ENCODE measurements at regions not wholly inside any gene's neighbourhood (a gene's known extent, or its start where the extent isn't known, plus 50 kb on each side); places are given as distances from the start of the nearest gene placed in this dataset.

GRCh38 chr13:107617527-107617926, 597.8 kb downstream of the LIG4 start:
- TF ChIP-seq CTCF (IDR thresholded peaks at IDR 0.05 in 2 of 3, conservative IDR thresholded peaks at IDR 0.05 in 1 of 3; ENCODE audit: borderline replicate concordance in 1 of 3, insufficient read depth in 1 of 3, low read depth in 2 of 3, low read length in 2 of 3): no peak
- no peak for TF ChIP-seq CEBPB (IDR thresholded peaks at IDR 0.05; ENCODE audit: low read depth)
- TF ChIP-seq POLR2AphosphoS5 (IDR thresholded peaks at IDR 0.05; ENCODE audit: low read depth, low read length): no peak
- TF ChIP-seq FOSL1 (IDR thresholded peaks at IDR 0.05; ENCODE audit: low read depth): no peak
- TF ChIP-seq ZNF274 (IDR thresholded peaks at IDR 0.05; ENCODE audit: low read depth, low read length): no peak
- TF ChIP-seq SIN3A (IDR thresholded peaks at IDR 0.05; ENCODE audit: low read depth): no peak
- no peak for TF ChIP-seq JUND (IDR thresholded peaks at IDR 0.05)
- TF ChIP-seq ZFX (IDR thresholded peaks at IDR 0.05): no peak
- TF ChIP-seq EZH2 (IDR thresholded peaks at IDR 0.05): no peak
- no peak for TF ChIP-seq RAD21 (IDR thresholded peaks at IDR 0.05; ENCODE audit: low read depth)
